GM12873 (cell line): ENCODE measurements at regions not wholly inside any gene's neighbourhood (a gene's known extent, or its start where the extent isn't known, plus 50 kb on each side); places are given as distances from the start of the nearest gene placed in this dataset.

Experiments
- CTCF ChIP-seq: IDR thresholded peaks from 2 replicates; pipeline ENCODE4 v1.5.1; 2012; ENCODE audit warnings: low read depth, mild to moderate bottlenecking, moderate library complexity, low read length, control low read depth; ENCODE audit not compliant: insufficient read depth; ENCODE audit errors: missing control alignments

- TF ChIP-seq CTCF, result no peak
Measured at GRCh38 chr18:34280000-34280399, 55.3 kb upstream of the NOL4 start.

GRCh38 chr18:34280653-34281052, 55.9 kb upstream of the NOL4 start:
- TF ChIP-seq CTCF, result no peak

GRCh38 chr18:34281290-34281689, 56.6 kb upstream of the NOL4 start:
- TF ChIP-seq CTCF, result no peak

- TF ChIP-seq CTCF, result no peak
Measured at GRCh38 chr18:34281722-34282121, 57.0 kb upstream of the NOL4 start.

- no peak for TF ChIP-seq CTCF
Measured at GRCh38 chr18:34283506-34283905, 58.8 kb upstream of the NOL4 start.

- no peak for TF ChIP-seq CTCF
Measured at GRCh38 chr18:34287825-34288224, 63.1 kb upstream of the NOL4 start.

- TF ChIP-seq CTCF, result no peak
Measured at GRCh38 chr18:34292594-34292993, 67.9 kb upstream of the NOL4 start.
